Heart left ventricle (tissue), 16 donors: ENCODE measurements at regions not wholly inside any gene's neighbourhood (a gene's known extent, or its start where the extent isn't known, plus 50 kb on each side); places are given as distances from the start of the nearest gene placed in this dataset.

Experiments
- ATAC-seq, 4 donors: fragments of 200-7000 bp; cut with Tn5 transposase; one replicate each; pipeline ENCODE4 v1.9.1; 2020 to 2022; ENCODE audit warnings: moderate library complexity in 4 of 4, mild to moderate bottlenecking in 3 of 4, moderate number of reproducible peaks in 1 of 4
- DNase-seq, 5 donors: peaks; one replicate each; pipeline ENCODE4 v3.0.0-alpha.2; 2020
- H3K27ac ChIP-seq, 12 donors: fragments of 200-600 bp; sonication (generic) in 4 of 12; one replicate each; pipeline versions ENCODE4 v1.5.0 to v1.8.0; 2016 to 2022; ENCODE audit warnings: mild to moderate bottlenecking in 2 of 12
- H3K27me3 ChIP-seq, 9 donors: fragments of 200-600 bp; sonication (generic) in 2 of 9; one replicate each; pipeline versions ENCODE4 v1.5.1 to v1.8.0; 2016 to 2022; ENCODE audit warnings: mild to moderate bottlenecking in 3 of 9
- H3K36me3 ChIP-seq, 9 donors: fragments of 200-600 bp; sonication (generic) in 2 of 9; one replicate each; pipeline versions ENCODE4 v1.5.0 to v1.8.0; 2018 to 2022; ENCODE audit warnings: mild to moderate bottlenecking in 2 of 9
- H3K4me1 ChIP-seq, 12 donors: fragments of 200-600 bp; sonication (generic) in 4 of 12; one replicate each; pipeline versions ENCODE4 v1.5.0 to v1.8.0; 2016 to 2022; ENCODE audit warnings: mild to moderate bottlenecking in 3 of 12
- H3K4me3 ChIP-seq, 12 donors: fragments of 200-600 bp; sonication (generic) in 4 of 12; one replicate each; pipeline versions ENCODE4 v1.5.0 to v1.8.0; 2017 to 2022; ENCODE audit warnings: mild to moderate bottlenecking in 9 of 12, moderate library complexity in 4 of 12
- H3K9me3 ChIP-seq, 12 donors: fragments of 200-600 bp; sonication (generic) in 4 of 12; one replicate each; pipeline versions ENCODE4 v1.5.0 to v1.8.0; 2016 to 2022; ENCODE audit warnings: mild to moderate bottlenecking in 1 of 12
- CTCF ChIP-seq, 12 donors: fragments of 200-600 bp; sonication (generic) in 4 of 12; IDR thresholded peaks; one replicate each; pipeline versions ENCODE4 v1.5.0 to v1.8.0; 2018 to 2022; ENCODE audit warnings: antibody characterized with exemption in 12 of 12, mild to moderate bottlenecking in 5 of 12
- POLR2A ChIP-seq, 2 donors: fragments of 450-650 bp; IDR thresholded peaks; one replicate each; pipeline ENCODE4 v1.6.1; 2017; ENCODE audit warnings: antibody characterized with exemption in 2 of 2, mild to moderate bottlenecking in 2 of 2, moderate library complexity in 2 of 2
- WGBS, 4 donors: extraction: QIAGEN DNeasy Blood & Tissue Kit in 2 of 4; methylation state at CpG; one replicate each; pipeline versions ENCODE4 v1.1.5 to v1.1.7; 2013 to 2018; 5-methylcytosine and 5-hydroxymethylcytosine counted together
- intact Hi-C, 10 donors: fragments of 100-400 bp; cut with DNase I; formaldehyde crosslinking; loops; one replicate each; pipeline versions ENCODE4 v1.11.1 to v1.14.2; 2022
- donor health status: ischemic (EF 13 %, LVEDD 7.1; RV severe dilation, severe dysfunction).
- donor health status: healthy with polysubstance abuse.
- donor health status: DM: no; HTN: yes; CAD: no.
- donor health status: DM: no; HTN: no; CAD: no.
- donor health status: ischemic (EF 25% LVEDD 6.9; RV normal size, moderate dysfunction).
- donor health status: ischemic (EF 25% LVEDD 5.7; RV mildly dilated, moderate dysfunction).
- donor health status: healthy.
- donor health status: DM: yes; HTN: yes; CAD: no.
- donor health status: ischemic (EF 35%, LVEDD 5.7; RV mildly dilated, moderate dysfunction).
- donor health status: nonischemic (EF 11% LVEDD 7.7; RV severe dilation, severe dysfunction).
- donor health status: DM: yes; HTN: yes; CAD: no.
- donor health status: PGD.
- donor health status: ischemic (EF 29% LVEDD 5.4; RV normal size, mild dysfunction).
- donor health status: nonischemic (EF 23%, LVEDD 6.1; RV moderate dilation, normal function).

DNA sequence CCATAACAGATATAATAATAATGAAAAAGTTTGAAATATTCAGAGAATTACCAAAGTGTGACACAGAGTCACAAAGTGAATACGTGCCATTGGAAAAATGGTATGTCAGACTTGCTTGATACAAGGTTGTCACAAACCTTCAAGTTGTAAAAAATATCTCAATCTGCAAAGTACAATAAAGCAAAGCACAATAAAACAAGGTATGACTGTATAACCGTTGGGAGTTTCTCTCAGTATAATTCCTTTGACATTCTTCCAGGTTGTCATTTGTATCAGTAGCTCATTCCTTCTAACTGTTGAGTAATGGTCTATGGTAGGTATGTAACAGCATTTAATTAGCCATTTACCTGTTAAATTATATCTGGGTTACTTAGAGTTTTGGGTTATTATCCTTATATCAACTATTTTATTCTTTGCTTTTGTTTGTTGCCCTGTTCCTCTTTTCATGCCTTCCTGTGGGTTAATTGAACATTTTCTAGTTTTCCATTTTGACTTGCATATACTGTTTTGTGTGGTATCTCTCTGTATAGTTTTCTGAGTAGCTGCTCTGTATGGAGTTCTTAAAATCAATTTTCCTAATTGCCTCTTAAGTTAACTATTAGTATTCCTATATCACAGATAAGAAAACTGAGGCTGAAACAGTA lies 112.5 kb downstream of the SUCNR1 start:
- Histone ChIP-seq H3K27me3 (no peaks in the 10 kb centered on the region), H3K4me1 (no peaks in the 10 kb centered on the region), H3K9me3 (peaks cover 0 to 3% (median 0%) of the 10 kb centered on the region in 12 donors), H3K4me3 (no peak overlapping the region), H3K27ac (no peak overlapping the region), H3K36me3 (no peaks in the 10 kb centered on the region)
- no peak for ATAC-seq
- DNase-seq = no peak
- no peak for TF ChIP-seq CTCF (IDR thresholded peaks at IDR 0.05)
- no peak for TF ChIP-seq POLR2A (IDR thresholded peaks at IDR 0.05)
- 83 to 92% (median 86%) methylated on average over 2 of the region's 2 CpGs for WGBS, 4 donors
- intact Hi-C loops = no loop called here

- Histone ChIP-seq H3K4me1 (no peaks in the 10 kb centered on the region), H3K9me3 (no peaks in the 10 kb centered on the region), H3K36me3 (no peaks in the 10 kb centered on the region), H3K27me3 (no peaks in the 10 kb centered on the region), H3K27ac (no peak overlapping the region), H3K4me3 (no peak overlapping the region)
- ATAC-seq (no peak), DNase-seq (no peak)
- 91 to 97% (median 97%) methylated on average over 1 of the region's 1 CpG for WGBS, 4 donors
- TF ChIP-seq CTCF (IDR thresholded peaks at IDR 0.05) (no peak), POLR2A (IDR thresholded peaks at IDR 0.05) (no peak)
- intact Hi-C loops = no loop called here
Measured at GRCh38 chr3:151987893-151988292, 114.5 kb downstream of the SUCNR1 start.

DNA sequence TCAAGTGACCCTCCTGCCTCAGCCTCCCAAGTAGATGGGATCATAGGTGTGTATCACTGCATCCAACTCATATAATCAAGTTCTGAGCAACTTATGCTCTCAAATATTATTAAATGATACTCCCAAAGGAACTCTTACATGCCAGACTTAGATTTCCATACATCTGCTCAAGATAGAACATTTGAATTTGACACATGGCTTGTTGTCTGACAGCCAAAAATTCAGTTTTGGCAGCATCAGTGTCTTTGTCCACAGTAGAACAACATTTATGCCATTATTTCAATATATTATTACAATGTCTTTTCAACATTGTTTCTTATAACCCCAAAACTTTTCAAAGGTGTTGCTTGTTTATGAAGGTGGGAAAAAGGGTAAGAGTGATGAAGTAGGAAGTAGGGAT lies 116.2 kb downstream of the SUCNR1 start:
- DNase-seq (no peak), ATAC-seq (no peak)
- H3K4me3 ChIP-seq = no peak overlapping the region
- H3K27me3 ChIP-seq = no peaks in the 10 kb centered on the region
- no peaks in the 10 kb centered on the region for H3K4me1 ChIP-seq
- no peaks in the 10 kb centered on the region for H3K36me3 ChIP-seq
- TF ChIP-seq CTCF (IDR thresholded peaks at IDR 0.05) = no peak
- no peak for TF ChIP-seq POLR2A (IDR thresholded peaks at IDR 0.05)
- intact Hi-C loops = no loop called here
- H3K9me3 ChIP-seq = no peaks in the 10 kb centered on the region
- H3K27ac ChIP-seq = no peak overlapping the region

DNA sequence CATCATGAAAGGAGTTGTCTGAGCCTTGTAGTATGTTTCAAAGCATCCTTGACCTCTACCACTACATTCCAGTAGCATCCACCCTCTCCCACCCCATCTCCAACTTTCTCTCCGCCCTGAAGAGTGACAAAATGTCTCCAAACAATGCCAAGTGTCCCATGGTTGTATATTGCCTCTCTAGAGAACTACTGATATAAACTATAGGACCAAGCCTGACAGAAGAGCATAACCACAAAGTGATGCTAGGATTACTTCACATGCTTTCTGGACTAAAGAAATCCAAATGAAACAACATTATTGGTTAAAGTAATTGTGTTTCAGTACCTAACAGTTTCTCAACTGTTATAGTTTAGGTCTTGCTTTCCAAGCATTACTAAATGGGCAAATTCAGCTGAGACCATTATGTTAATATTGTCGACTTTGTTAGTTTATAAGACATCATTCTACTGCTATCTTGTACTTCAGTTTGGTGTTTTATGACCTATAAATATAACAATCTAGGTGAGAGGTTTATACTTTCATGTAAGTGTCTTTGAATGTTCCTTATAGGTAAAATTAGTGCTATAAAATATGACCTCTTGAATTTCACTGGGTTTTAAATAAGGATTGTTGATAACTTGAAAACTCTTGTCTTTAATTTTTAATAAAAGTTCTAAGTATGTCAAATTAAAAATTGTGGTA lies 117.4 kb downstream of the SUCNR1 start:
- H3K9me3 ChIP-seq = no peaks in the 10 kb centered on the region
- H3K36me3 ChIP-seq = no peaks in the 10 kb centered on the region
- ATAC-seq (no peak), DNase-seq (no peak)
- intact Hi-C loops = no loop called here
- TF ChIP-seq CTCF (IDR thresholded peaks at IDR 0.05) (no peak), POLR2A (IDR thresholded peaks at IDR 0.05) (no peak)
- H3K4me1 ChIP-seq = no peaks in the 10 kb centered on the region
- H3K27me3 ChIP-seq = no peaks in the 10 kb centered on the region
- no peak overlapping the region for H3K4me3 ChIP-seq
- H3K27ac ChIP-seq = no peak overlapping the region
- 58 to 76% (median 66%) methylated on average over 2 of the region's 2 CpGs for WGBS, 4 donors
